K562 (cell line): ENCODE measurements at regions not wholly inside any gene's neighbourhood (a gene's known extent, or its start where the extent isn't known, plus 50 kb on each side); places are given as distances from the start of the nearest gene placed in this dataset.

Source experiments
- ATAC-seq: fragments of 200-7000 bp; cut with Tn5 transposase; 3 replicates; pipeline ENCODE4 v1.9.1; 2020; ENCODE audit warnings: moderate library complexity
- BruUV-seq: library from RNA; stranded (reverse); fragments of 400-500 nt; replicated peaks from 2 replicates; lab custom pipeline; 2021; lab: Mats Ljungman, UMichigan
- CTCF ChIA-PET: fragments of 300-600 bp; formaldehyde crosslinking; extraction: SDS; loops from one replicate; lab custom pipeline; 2021; ENCODE audit warnings: low intra/inter-chr PET ratio; lab: Yijun Ruan, JAX
- POLR2A ChIA-PET: fragments of 300-600, 350-650 bp; sonication (Branson Sonifier 250); formaldehyde crosslinking; extraction: SDS; loops from one replicate; lab custom pipeline; 2021; ENCODE audit warnings: antibody characterized with exemption, inconsistent platforms; lab: Yijun Ruan, JAX
- DNase-seq, 4 experiments: peaks; one replicate each; pipeline versions ENCODE4 v3.0.0 to v3.0.0-alpha.2; 2011 to 2018; ENCODE audit warnings: low spot score in 3 of 4, mixed read lengths in 3 of 4; ENCODE audit errors: extremely low read depth in 1 of 4
- FAIRE-seq: peaks from 2 replicates; lab custom pipeline; 2011; peaks lifted over from hg19 to GRCh38; lab: Jason Lieb, UNC
- H2AFZ ChIP-seq: 2 replicates; pipeline ENCODE4 v1.6.0; 2011; ENCODE audit warnings: low read depth, low read length, control low read depth, inconsistent platforms
- H3K27ac ChIP-seq: fragments of 200-600 bp; 3 replicates; pipeline ENCODE4 v1.8.0; 2011; ENCODE audit warnings: low read depth, mild to moderate bottlenecking, control low read depth, inconsistent platforms, low read length, moderate library complexity, mixed read lengths; ENCODE audit errors: extremely low read depth
- H3K27me3 ChIP-seq, 2 experiments: fragments of 300-600 bp in 1 of 2; 2 replicates in 1 of 2; 3 replicates in 1 of 2; pipeline versions ENCODE4 v1.6.0 to v1.8.0; 2011; ENCODE audit warnings: inconsistent platforms in 2 of 2, low read length in 2 of 2, mild to moderate bottlenecking in 1 of 2, mixed read lengths in 1 of 2, moderate library complexity in 1 of 2; ENCODE audit not compliant: control insufficient read depth in 2 of 2, insufficient read depth in 2 of 2
- H3K36me3 ChIP-seq: fragments of 300-600 bp; 3 replicates; pipeline ENCODE4 v1.8.0; 2011; ENCODE audit warnings: mild to moderate bottlenecking, low read length, inconsistent platforms; ENCODE audit not compliant: control insufficient read depth, insufficient read depth
- H3K4me1 ChIP-seq, 2 experiments: fragments of 200-600 bp in 1 of 2; replicated peaks in 1 of 2; 2 replicates in 1 of 2; 3 replicates in 1 of 2; pipeline versions ENCODE4 v1.5.1 to v1.8.0; 2011; ENCODE audit warnings: inconsistent platforms in 2 of 2, low read length in 2 of 2, mild to moderate bottlenecking in 1 of 2, mixed read lengths in 1 of 2, moderate library complexity in 1 of 2; ENCODE audit not compliant: control insufficient read depth in 2 of 2, insufficient read depth in 2 of 2
- H3K4me2 ChIP-seq: 2 replicates; pipeline ENCODE4 v1.6.1; 2011; ENCODE audit warnings: low read length, control low read depth, inconsistent platforms, mixed read lengths; ENCODE audit not compliant: insufficient read depth
- H3K4me3 ChIP-seq: fragments of 200-600 bp; sonication (generic), shearing (Covaris generic); 2 replicates; pipeline ENCODE4 v1.5.1; 2016; ENCODE audit warnings: control low read depth, inconsistent platforms
- H3K79me2 ChIP-seq: fragments of 200-600 bp; 3 replicates; pipeline ENCODE4 v1.8.0; 2011; ENCODE audit warnings: low read length, inconsistent platforms; ENCODE audit not compliant: control insufficient read depth, insufficient read depth
- H3K9ac ChIP-seq, 2 experiments: 2 replicates each; pipeline versions ENCODE4 v1.6.0 to v1.6.1; 2011; ENCODE audit warnings: low read depth in 2 of 2, low read length in 2 of 2, control low read depth in 1 of 2, inconsistent platforms in 1 of 2, mild to moderate bottlenecking in 1 of 2, mixed read lengths in 1 of 2; ENCODE audit not compliant: insufficient read depth in 1 of 2
- H3K9me1 ChIP-seq: one replicate; pipeline ENCODE4 v1.6.0; 2011; ENCODE audit warnings: inconsistent platforms, mild to moderate bottlenecking, low read length, moderate library complexity; ENCODE audit not compliant: control insufficient read depth, insufficient read depth
- H3K9me3 ChIP-seq: replicated peaks from 2 replicates; pipeline ENCODE4 v1.5.1; 2011; ENCODE audit warnings: low read depth, low read length, inconsistent platforms; ENCODE audit not compliant: control insufficient read depth, insufficient read depth
- H4K20me1 ChIP-seq: replicated peaks from 2 replicates; pipeline ENCODE4 v1.6.1; 2011; ENCODE audit warnings: low read length, inconsistent platforms, mixed read lengths; ENCODE audit not compliant: control insufficient read depth, insufficient read depth
- FOXA3 ChIP-seq, 2 experiments: fragments of 450-650 bp in 1 of 2; sonication (generic) in 1 of 2; formaldehyde crosslinking; IDR thresholded peaks in 1 of 2; conservative IDR thresholded peaks in 1 of 2; 2 replicates each; pipeline versions ENCODE4 v1.4.0 to v1.8.0; 2020 to 2022; ENCODE audit warnings: mild to moderate bottlenecking in 2 of 2, missing genetic modification reagents in 1 of 2
- KDM4B ChIP-seq, 2 experiments: fragments of 450-650 bp in 1 of 2; sonication (generic) in 1 of 2; IDR thresholded peaks; 2 replicates each; pipeline ENCODE4 v1.6.1; 2016 to 2017; ENCODE audit warnings: borderline replicate concordance in 2 of 2, antibody characterized with exemption in 1 of 2, low read depth in 1 of 2, mild to moderate bottlenecking in 1 of 2
- KLF6 ChIP-seq: fragments of 250-450 bp; sonication (Bioruptor Pico); IDR thresholded peaks from 2 replicates; pipeline ENCODE4 v1.4.0; 2020; ENCODE audit warnings: mild to moderate bottlenecking, moderate library complexity, borderline replicate concordance
- SNIP1 ChIP-seq: fragments of 450-650 bp; IDR thresholded peaks from 2 replicates; pipeline ENCODE4 v1.7.1; 2017; ENCODE audit warnings: low read depth, mild to moderate bottlenecking
- ZFPM2 ChIP-seq: fragments of 250-450 bp; sonication (Bioruptor Pico); IDR thresholded peaks from 2 replicates; pipeline ENCODE4 v1.5.1; 2022; ENCODE audit warnings: mild to moderate bottlenecking
- ZNF121 ChIP-seq: sonication (generic); formaldehyde crosslinking; conservative IDR thresholded peaks from 2 replicates; pipeline ENCODE4 v1.8.0; 2022; ENCODE audit warnings: missing genetic modification reagents
- ZNF263 ChIP-seq: sonication (generic); formaldehyde crosslinking; IDR thresholded peaks from 2 replicates; pipeline ENCODE4 v1.8.0; 2022; ENCODE audit warnings: mild to moderate bottlenecking, missing genetic modification reagents, borderline replicate concordance
- WGBS: fragments of 100-300 bp; shearing (Covaris generic); methylation state at CpG from one replicate; pipeline ENCODE4 v1.1.6; 2016; ENCODE audit warnings: low coverage, mixed read lengths; ENCODE audit not compliant: insufficient coverage; ENCODE audit errors: missing lambda C conversion rate; 5-methylcytosine and 5-hydroxymethylcytosine counted together
- in situ Hi-C: fragments of 300-500 bp; cut with MboI; formaldehyde crosslinking; loops from 4 replicates; pipeline ENCODE4 v1.15.0; 2018; ENCODE audit warnings: inconsistent platforms, mixed read lengths
- intact Hi-C: fragments of 100-400 bp; cut with micrococcal nuclease; formaldehyde crosslinking; loops from 2 replicates; pipeline ENCODE4 v1.14.2; 2022
- TF ChIP-seq, protein P1 (sequence below): IDR thresholded peaks from 2 replicates; pipeline ENCODE4 v1.6.1; 2012; ENCODE audit warnings: low read depth, low read length, improper control_type of control experiment, borderline replicate concordance
- TF ChIP-seq, protein P2 (sequence below): fragments of 250-450 bp; sonication (Bioruptor Pico); IDR thresholded peaks from 2 replicates; pipeline ENCODE4 v1.5.0; 2022; ENCODE audit warnings: mild to moderate bottlenecking

DNA sequence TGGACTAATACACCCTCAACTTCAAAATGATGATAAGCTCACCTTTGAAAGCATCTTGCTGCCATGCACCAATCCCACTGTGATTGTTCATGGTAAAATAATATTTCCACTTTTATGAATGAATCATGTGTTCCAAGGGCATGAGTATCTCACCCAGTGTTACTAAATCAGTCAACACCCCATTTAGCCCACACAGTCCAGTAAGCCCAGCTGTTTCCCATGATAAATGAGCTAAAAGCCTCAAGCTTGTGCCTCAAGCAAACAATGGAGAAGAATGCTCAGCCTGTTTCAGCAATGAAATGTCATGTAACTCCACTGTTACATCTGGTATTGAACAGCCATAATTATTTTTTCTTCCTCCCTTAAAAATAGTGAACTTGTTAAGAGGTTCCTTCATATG lies 442.5 kb downstream of the XPNPEP1 start:
- H3K4me3 ChIP-seq: no peak overlapping the region
- H3K79me2 ChIP-seq: no peaks in the 10 kb centered on the region
- no peaks in the 10 kb centered on the region for H3K9me1 ChIP-seq
- FAIRE-seq: no peak
- no peak for DNase-seq
- ChIA-PET POLR2A (no interaction called here), CTCF (no interaction called here)
- H2AFZ ChIP-seq: no peak overlapping the region
- no peak overlapping the region for H3K4me2 ChIP-seq
- H4K20me1 ChIP-seq: no peaks in the 10 kb centered on the region
- no peaks in the 10 kb centered on the region for H3K4me1 ChIP-seq
- TF ChIP-seq FOXA3 (CRISPR knock-in tag; conservative IDR thresholded peaks at IDR 0.05 in 1 of 2, IDR thresholded peaks at IDR 0.05 in 1 of 2) (no peak), ZNF263 (CRISPR knock-in tag) (no peak), SNIP1 (no peak), KDM4B (IDR thresholded peaks at IDR 0.05; ENCODE audit: borderline replicate concordance in 2 of 2, low read depth in 1 of 2) (no peak), ZFPM2 (CRISPR knock-in tag) (no peak)
- no peak overlapping the region for H3K27ac ChIP-seq
- no TSS peak for BruUV-seq
- intact Hi-C loops (no loop called here), in situ Hi-C loops (no loop called here)
- H3K9me3 ChIP-seq: no peaks in the 10 kb centered on the region
- H3K9ac ChIP-seq: no peak overlapping the region
- no peaks in the 10 kb centered on the region for H3K36me3 ChIP-seq
- H3K27me3 ChIP-seq: no peaks in the 10 kb centered on the region
- no peak for ATAC-seq

DNA sequence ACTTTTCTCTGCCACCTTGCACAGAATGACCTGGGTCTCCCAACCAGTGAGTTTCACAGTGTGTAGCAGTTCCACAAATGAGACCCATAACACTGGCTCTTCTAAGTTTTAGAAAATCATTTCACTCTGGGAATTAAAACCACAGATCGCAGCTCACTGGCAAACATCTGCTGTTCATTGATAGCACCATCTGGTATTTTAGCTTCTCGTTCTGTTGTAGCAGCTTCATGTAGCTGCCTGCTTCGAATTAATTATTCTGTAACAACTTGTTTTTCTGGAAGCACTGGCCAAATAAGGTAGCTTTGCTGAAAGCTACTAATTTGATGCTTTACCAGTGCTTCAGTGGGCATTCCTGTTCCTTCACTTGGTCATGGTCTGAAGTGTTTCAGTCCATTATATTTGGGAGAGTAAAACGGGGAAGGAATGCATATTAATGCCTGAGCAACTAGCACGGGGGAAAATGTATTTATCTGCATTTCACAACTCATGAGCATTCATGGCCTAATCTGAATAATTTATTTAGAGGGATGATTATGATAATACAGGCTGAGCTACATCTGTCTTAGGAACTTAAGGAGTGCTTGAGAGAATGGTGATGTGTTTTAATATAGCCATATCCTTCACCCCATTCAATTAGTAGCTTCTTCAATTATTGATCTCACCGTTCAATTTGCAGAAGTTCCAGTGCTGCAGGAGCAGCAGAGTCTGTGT lies 447.4 kb downstream of the XPNPEP1 start:
- no peak overlapping the region for H3K9ac ChIP-seq
- 2% methylated on average over 6 of the region's 6 CpGs for WGBS
- no peaks in the 10 kb centered on the region for H3K27me3 ChIP-seq
- H3K36me3 ChIP-seq: no peaks in the 10 kb centered on the region
- CTCF ChIA-PET: no interaction called here
- no peak for ATAC-seq
- no peak overlapping the region for H3K27ac ChIP-seq
- H3K4me1 ChIP-seq: no peaks in the 10 kb centered on the region
- H2AFZ ChIP-seq: no peak overlapping the region
- intact Hi-C loops: no loop called here
- H3K9me1 ChIP-seq: no peaks in the 10 kb centered on the region
- no peaks in the 10 kb centered on the region for H3K79me2 ChIP-seq
- no peaks in the 10 kb centered on the region for H3K9me3 ChIP-seq
- POLR2A ChIA-PET: no interaction called here
- TF ChIP-seq ZNF121 (CRISPR knock-in tag) (no peak), KLF6 (CRISPR knock-in tag) (no peak)
- TF ChIP-seq, protein P1, sequence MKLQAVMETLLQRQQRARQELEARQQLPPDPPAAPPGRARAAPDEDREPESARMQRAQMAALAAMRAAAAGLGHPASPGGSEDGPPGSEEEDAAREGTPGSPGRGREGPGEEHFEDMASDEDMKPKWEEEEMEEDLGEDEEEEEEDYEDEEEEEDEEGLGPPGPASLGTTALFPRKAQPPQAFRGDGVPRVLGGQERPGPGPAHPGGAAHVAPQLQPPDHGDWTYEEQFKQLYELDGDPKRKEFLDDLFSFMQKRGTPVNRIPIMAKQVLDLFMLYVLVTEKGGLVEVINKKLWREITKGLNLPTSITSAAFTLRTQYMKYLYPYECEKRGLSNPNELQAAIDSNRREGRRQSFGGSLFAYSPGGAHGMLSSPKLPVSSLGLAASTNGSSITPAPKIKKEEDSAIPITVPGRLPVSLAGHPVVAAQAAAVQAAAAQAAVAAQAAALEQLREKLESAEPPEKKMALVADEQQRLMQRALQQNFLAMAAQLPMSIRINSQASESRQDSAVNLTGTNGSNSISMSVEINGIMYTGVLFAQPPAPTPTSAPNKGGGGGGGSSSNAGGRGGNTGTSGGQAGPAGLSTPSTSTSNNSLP: no peak
- TF ChIP-seq, protein P2, sequence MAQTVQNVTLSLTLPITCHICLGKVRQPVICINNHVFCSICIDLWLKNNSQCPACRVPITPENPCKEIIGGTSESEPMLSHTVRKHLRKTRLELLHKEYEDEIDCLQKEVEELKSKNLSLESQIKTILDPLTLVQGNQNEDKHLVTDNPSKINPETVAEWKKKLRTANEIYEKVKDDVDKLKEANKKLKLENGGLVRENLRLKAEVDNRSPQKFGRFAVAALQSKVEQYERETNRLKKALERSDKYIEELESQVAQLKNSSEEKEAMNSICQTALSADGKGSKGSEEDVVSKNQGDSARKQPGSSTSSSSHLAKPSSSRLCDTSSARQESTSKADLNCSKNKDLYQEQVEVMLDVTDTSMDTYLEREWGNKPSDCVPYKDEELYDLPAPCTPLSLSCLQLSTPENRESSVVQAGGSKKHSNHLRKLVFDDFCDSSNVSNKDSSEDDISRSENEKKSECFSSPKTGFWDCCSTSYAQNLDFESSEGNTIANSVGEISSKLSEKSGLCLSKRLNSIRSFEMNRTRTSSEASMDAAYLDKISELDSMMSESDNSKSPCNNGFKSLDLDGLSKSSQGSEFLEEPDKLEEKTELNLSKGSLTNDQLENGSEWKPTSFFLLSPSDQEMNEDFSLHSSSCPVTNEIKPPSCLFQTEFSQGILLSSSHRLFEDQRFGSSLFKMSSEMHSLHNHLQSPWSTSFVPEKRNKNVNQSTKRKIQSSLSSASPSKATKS (CRISPR knock-in tag): no peak
- H3K4me2 ChIP-seq: no peak overlapping the region
- in situ Hi-C loops: no loop called here
- BruUV-seq: no TSS peak
- FAIRE-seq: no peak
- H4K20me1 ChIP-seq: no peaks in the 10 kb centered on the region
- H3K4me3 ChIP-seq: no peak overlapping the region
- no peak for DNase-seq
